Bronchial epithelial cell (primary cell): ENCODE measurements at regions not wholly inside any gene's neighbourhood (a gene's known extent, or its start where the extent isn't known, plus 50 kb on each side); places are given as distances from the start of the nearest gene placed in this dataset.

ENCODE experiments used
- DNase-seq: peaks from one replicate; pipeline ENCODE4 v3.0.0-alpha.2; 2010; ENCODE audit warnings: low read depth
- FAIRE-seq: peaks from 2 replicates; lab custom pipeline; 2011; peaks lifted over from hg19 to GRCh38; lab: Jason Lieb, UNC
- H3K27me3 ChIP-seq: 2 replicates; pipeline ENCODE4 v1.5.1; 2011; ENCODE audit warnings: low read length; ENCODE audit not compliant: control insufficient read depth, insufficient read depth
- H3K36me3 ChIP-seq: 2 replicates; pipeline ENCODE4 v1.5.1; 2011; ENCODE audit warnings: low read length; ENCODE audit not compliant: control insufficient read depth, insufficient read depth
- H3K4me3 ChIP-seq: 2 replicates; pipeline ENCODE4 v1.5.1; 2011; ENCODE audit warnings: mild to moderate bottlenecking, low read depth, low read length, control low read depth
- TF ChIP-seq, protein P1 (sequence below): IDR thresholded peaks from 2 replicates; pipeline ENCODE4 v1.5.1; 2011; ENCODE audit warnings: mild to moderate bottlenecking, moderate library complexity, low read length, control low read depth, inconsistent platforms; ENCODE audit not compliant: insufficient read depth, severe bottlenecking

DNA sequence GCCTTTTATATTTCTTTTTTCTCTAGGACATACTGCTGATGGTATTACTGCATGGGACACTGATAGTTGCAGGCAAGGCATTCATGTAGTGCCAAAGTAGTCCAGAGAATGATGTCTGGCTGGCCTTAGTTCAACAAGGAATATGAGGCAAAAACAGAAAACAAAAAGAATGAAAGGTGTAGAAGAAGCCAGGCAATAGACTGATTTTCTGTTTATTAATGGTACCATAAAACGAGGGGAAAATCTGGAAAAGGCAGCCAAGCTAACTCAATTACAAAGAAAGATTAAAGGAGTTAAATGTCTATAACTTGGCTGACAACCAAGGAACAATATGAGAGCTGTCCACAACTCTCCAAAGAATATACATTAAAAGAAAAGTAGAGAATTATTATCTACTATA is 284.9 kb downstream of the ZEB2 start:
- TF ChIP-seq, protein P1, sequence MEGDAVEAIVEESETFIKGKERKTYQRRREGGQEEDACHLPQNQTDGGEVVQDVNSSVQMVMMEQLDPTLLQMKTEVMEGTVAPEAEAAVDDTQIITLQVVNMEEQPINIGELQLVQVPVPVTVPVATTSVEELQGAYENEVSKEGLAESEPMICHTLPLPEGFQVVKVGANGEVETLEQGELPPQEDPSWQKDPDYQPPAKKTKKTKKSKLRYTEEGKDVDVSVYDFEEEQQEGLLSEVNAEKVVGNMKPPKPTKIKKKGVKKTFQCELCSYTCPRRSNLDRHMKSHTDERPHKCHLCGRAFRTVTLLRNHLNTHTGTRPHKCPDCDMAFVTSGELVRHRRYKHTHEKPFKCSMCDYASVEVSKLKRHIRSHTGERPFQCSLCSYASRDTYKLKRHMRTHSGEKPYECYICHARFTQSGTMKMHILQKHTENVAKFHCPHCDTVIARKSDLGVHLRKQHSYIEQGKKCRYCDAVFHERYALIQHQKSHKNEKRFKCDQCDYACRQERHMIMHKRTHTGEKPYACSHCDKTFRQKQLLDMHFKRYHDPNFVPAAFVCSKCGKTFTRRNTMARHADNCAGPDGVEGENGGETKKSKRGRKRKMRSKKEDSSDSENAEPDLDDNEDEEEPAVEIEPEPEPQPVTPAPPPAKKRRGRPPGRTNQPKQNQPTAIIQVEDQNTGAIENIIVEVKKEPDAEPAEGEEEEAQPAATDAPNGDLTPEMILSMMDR: no peak
- H3K4me3 ChIP-seq: no peak overlapping the region
- no peak for DNase-seq
- no peaks in the 10 kb centered on the region for H3K36me3 ChIP-seq
- no peaks in the 10 kb centered on the region for H3K27me3 ChIP-seq
- no peak for FAIRE-seq

DNA sequence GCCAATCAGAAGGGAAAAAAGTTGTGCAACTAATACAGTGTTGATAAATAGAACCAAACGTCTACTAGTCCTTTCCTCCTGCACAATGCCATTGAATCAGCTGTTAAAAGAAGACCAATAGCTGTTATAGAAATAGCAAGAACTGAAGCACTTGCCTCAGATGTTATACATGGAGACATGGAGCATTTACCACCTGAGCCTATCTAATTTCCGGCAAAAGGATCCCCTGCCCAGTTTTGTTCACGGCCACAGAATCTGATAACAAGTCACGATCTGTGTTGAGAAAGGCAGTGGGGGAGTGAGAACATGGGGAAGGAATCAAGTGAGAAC is 285.4 kb downstream of the ZEB2 start:
- Histone ChIP-seq H3K4me3 (no peak overlapping the region), H3K36me3 (no peaks in the 10 kb centered on the region), H3K27me3 (no peaks in the 10 kb centered on the region)
- DNase-seq: no peak
- TF ChIP-seq, protein P1: no peak
- FAIRE-seq: no peak

DNA sequence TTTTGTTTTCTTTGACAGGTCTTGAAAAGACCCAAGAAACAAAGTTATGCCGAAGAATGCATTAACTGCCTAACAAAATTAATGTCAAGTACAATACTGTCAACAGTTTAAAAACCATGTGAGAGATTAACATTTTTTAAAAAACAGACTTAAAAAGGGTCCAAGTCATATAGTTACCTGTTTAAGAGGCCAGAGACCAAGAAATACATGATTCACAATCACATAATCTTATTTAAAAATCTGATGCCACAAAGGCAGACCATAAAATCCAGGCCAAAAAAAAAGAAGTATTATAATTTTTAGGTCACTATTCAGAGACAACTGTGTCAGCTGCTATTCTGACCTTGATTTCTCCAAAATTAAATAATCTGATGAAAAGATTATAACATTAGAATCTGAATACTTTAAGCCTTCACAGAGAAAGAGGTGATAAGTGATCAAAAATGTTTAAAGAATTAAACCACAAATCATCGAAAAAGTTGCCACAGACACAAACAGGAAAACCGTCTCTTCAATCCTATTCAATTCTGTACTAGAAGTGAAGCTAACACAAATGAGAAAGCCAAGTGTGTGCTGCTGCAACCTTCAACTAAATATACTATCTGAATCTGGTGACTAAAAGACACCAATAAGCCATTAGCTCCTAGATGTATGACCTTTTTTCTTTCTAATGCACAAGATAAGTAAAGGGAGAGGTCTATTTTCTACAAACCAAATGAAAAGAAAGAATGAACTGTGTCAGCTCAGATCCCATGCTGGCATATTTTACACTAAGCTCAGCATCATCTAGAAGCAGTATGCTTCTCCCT is 286.0 kb downstream of the ZEB2 start:
- TF ChIP-seq, protein P1: no peak
- FAIRE-seq: no peak

DNA sequence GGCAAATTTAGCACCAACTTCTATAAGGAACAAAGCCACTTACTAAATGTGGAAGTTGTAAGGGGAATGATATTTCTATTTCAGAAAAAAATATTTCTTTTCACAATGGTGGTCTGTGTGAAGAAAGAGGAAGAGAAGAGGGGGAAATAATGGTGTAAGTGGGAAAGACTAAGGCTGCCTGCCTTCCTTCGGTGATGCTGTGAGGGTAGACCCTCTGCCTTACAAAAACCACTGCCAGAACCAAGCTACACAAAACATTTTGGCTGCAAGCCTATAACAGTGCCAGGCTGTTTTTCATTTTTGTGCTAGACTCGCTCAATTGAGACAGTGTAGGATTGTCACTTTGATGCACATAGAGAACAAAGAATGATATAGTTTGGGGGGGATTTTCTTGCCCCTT is 286.6 kb downstream of the ZEB2 start:
- no peak for DNase-seq
- H3K4me3 ChIP-seq: no peak overlapping the region
- no peaks in the 10 kb centered on the region for H3K36me3 ChIP-seq
- TF ChIP-seq, protein P1: no peak
- no peak for FAIRE-seq
- no peaks in the 10 kb centered on the region for H3K27me3 ChIP-seq

More for the DNA sequence above, 286.0 kb downstream of the ZEB2 start:
- DNase-seq: no peak
- Histone ChIP-seq H3K36me3 (no peaks in the 10 kb centered on the region), H3K4me3 (no peak overlapping the region), H3K27me3 (no peaks in the 10 kb centered on the region)

DNA sequence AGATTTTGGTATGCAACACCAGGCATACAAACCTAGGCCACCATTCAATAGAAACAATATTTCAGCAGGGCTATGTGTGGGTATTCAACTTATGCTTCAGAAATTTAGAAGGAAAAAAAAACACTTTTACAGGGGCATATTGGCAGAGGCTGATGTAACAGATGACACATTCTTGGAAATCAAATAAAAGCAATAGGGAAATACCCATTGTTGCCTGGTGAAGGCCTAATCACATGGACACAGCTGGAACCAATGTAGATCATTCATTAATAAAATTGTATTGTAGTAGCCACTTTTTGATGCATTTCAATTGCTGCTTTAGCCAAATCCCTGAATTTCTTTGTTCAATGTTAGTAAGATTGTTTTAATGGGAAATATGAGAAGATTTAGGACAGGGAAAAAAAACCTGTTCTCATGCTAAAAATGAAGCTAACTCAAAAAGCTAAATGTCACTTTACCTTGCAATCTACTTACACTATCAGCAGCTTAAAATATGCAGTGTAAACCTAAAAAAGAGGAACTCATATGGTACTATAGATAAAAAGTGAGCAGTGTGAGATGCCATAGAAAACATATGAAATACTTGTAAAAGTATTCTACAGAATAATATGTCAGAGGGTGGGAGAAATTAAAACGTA is 289.4 kb downstream of the ZEB2 start:
- FAIRE-seq (no peak), DNase-seq (peak; percentile 45)
- Histone ChIP-seq H3K27me3 (no peaks in the 10 kb centered on the region), H3K4me3 (no peak overlapping the region), H3K36me3 (no peaks in the 10 kb centered on the region)
- TF ChIP-seq, protein P1: no peak
